Neural cell (in vitro differentiated cells): ENCODE measurements at regions not wholly inside any gene's neighbourhood (a gene's known extent, or its start where the extent isn't known, plus 50 kb on each side); places are given as distances from the start of the nearest gene placed in this dataset.

Source experiments
- EP300 ChIP-seq: fragments of 450-650 bp; conservative IDR thresholded peaks from 2 replicates; pipeline ENCODE4 v1.6.1; 2014; ENCODE audit warnings: antibody characterized with exemption, mild to moderate bottlenecking, moderate library complexity; ENCODE audit not compliant: poor library complexity, severe bottlenecking
- POLR2AphosphoS5 ChIP-seq: IDR thresholded peaks from 2 replicates; pipeline ENCODE4 v1.6.1; 2012
- TF ChIP-seq, protein P1 (sequence below): fragments of 450-650 bp; IDR thresholded peaks from 2 replicates; pipeline ENCODE4 v1.5.1; 2014; ENCODE audit warnings: antibody characterized with exemption, mild to moderate bottlenecking, moderate library complexity; ENCODE audit not compliant: poor library complexity, severe bottlenecking

DNA sequence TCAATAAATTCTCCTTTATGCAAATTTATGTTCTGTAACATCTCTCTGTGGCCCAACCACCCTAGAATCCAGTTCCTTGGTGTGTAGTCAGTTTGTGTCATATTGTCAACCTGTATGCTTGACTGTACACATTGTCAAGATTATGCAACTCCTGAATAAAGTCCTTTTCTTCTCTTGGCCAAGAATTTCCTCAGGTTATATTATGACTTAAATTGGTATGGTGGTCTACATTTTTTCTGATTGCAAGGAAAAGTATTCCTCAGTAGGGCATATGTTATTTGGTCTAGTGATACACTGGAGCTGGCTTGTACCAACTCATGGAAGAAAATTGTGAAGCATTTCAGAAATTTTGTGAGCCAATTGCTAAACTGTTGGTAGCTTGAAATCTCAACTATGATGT lies 482.8 kb upstream of the CHORDC1 start:
- TF ChIP-seq, protein P1, sequence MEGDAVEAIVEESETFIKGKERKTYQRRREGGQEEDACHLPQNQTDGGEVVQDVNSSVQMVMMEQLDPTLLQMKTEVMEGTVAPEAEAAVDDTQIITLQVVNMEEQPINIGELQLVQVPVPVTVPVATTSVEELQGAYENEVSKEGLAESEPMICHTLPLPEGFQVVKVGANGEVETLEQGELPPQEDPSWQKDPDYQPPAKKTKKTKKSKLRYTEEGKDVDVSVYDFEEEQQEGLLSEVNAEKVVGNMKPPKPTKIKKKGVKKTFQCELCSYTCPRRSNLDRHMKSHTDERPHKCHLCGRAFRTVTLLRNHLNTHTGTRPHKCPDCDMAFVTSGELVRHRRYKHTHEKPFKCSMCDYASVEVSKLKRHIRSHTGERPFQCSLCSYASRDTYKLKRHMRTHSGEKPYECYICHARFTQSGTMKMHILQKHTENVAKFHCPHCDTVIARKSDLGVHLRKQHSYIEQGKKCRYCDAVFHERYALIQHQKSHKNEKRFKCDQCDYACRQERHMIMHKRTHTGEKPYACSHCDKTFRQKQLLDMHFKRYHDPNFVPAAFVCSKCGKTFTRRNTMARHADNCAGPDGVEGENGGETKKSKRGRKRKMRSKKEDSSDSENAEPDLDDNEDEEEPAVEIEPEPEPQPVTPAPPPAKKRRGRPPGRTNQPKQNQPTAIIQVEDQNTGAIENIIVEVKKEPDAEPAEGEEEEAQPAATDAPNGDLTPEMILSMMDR, result no peak
- no peak for TF ChIP-seq EP300
- no peak for TF ChIP-seq POLR2AphosphoS5
